ENCODE measurements at regions not wholly inside any gene's neighbourhood (a gene's known extent, or its start where the extent isn't known, plus 50 kb on each side); places are given as distances from the start of the nearest gene placed in this dataset.

- no peaks in the 10 kb centered on the region for H3K4me1 ChIP-seq (ENCODE audit: control insufficient read depth, insufficient read depth, low read length)
- H3K27me3 ChIP-seq (ENCODE audit: control insufficient read depth, insufficient read depth, low read length): no peaks in the 10 kb centered on the region
- H3K36me3 ChIP-seq (ENCODE audit: control insufficient read depth, insufficient read depth, low read length): no peaks in the 10 kb centered on the region
- H3K9ac ChIP-seq (ENCODE audit: low read depth, low read length): no peak overlapping the region
- no peak overlapping the region for H3K4me3 ChIP-seq (ENCODE audit: low read depth, low read length)
- H3K9me3 ChIP-seq (ENCODE audit: control insufficient read depth, insufficient read depth, low read length): no peaks in the 10 kb centered on the region
Measured at GRCh38 chr1:221634606-221635005, 107.3 kb downstream of the DUSP10 start.

DNA sequence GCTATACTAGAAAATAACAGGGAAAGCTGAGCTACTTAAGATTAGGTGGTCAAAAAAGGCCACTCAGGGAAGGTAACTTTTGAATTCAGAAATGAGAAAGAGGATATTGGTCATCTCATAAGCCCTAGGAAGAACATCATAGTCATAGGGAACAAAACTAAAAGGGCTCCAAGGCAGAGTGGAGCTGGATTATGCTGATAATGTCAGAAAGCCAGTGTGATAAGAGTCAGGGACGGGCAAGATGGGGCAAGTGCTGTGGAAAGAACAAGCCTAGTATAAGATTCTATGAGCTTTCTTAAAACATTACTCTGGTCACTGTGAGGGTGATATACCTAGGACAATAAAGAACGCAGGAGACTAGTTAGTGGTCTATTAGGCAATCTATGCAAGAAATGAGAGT, 106.6 kb downstream of the DUSP10 start:
- Histone ChIP-seq H3K4me3 (ENCODE audit: low read depth, low read length) (no peak overlapping the region), H3K36me3 (ENCODE audit: control insufficient read depth, insufficient read depth, low read length) (no peaks in the 10 kb centered on the region), H3K9ac (ENCODE audit: low read depth, low read length) (no peak overlapping the region), H3K4me1 (ENCODE audit: control insufficient read depth, insufficient read depth, low read length) (no peaks in the 10 kb centered on the region), H3K27me3 (ENCODE audit: control insufficient read depth, insufficient read depth, low read length) (no peaks in the 10 kb centered on the region), H3K9me3 (ENCODE audit: control insufficient read depth, insufficient read depth, low read length) (no peaks in the 10 kb centered on the region)

- Histone ChIP-seq H3K36me3 (ENCODE audit: control insufficient read depth, insufficient read depth, low read length) (no peaks in the 10 kb centered on the region), H3K27me3 (ENCODE audit: control insufficient read depth, insufficient read depth, low read length) (no peaks in the 10 kb centered on the region), H3K9me3 (ENCODE audit: control insufficient read depth, insufficient read depth, low read length) (no peaks in the 10 kb centered on the region), H3K9ac (ENCODE audit: low read depth, low read length) (no peak overlapping the region), H3K4me1 (ENCODE audit: control insufficient read depth, insufficient read depth, low read length) (no peaks in the 10 kb centered on the region), H3K4me3 (ENCODE audit: low read depth, low read length) (no peak overlapping the region)
Measured at GRCh38 chr1:221636096-221636495, 105.8 kb downstream of the DUSP10 start.

DNA sequence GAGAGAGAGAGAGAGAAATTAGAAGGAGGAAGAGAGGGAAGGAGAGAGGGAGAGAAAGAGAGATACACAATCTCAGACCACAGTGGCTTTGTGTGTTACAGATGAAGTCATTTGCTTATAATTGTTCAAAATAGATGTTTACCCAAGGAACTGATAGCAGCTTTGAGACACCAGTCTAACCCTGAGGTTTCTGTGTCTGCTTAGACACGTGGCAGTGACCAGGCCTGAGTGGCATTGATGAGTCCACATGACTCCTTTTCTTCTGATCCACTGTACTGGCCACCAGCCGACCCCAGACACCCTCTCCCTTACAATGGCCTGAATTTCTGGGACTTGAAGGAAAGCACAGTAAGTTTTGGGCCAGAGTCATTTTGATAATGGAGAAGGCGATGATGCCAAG, 104.9 kb downstream of the DUSP10 start:
- H3K9me3 ChIP-seq (ENCODE audit: control insufficient read depth, insufficient read depth, low read length): no peaks in the 10 kb centered on the region
- H3K9ac ChIP-seq (ENCODE audit: low read depth, low read length): no peak overlapping the region
- no peak overlapping the region for H3K4me3 ChIP-seq (ENCODE audit: low read depth, low read length)
- no peaks in the 10 kb centered on the region for H3K4me1 ChIP-seq (ENCODE audit: control insufficient read depth, insufficient read depth, low read length)
- no peaks in the 10 kb centered on the region for H3K36me3 ChIP-seq (ENCODE audit: control insufficient read depth, insufficient read depth, low read length)
- H3K27me3 ChIP-seq (ENCODE audit: control insufficient read depth, insufficient read depth, low read length): no peaks in the 10 kb centered on the region

- H3K4me3 ChIP-seq (ENCODE audit: low read depth, low read length): no peak overlapping the region
- H3K36me3 ChIP-seq (ENCODE audit: control insufficient read depth, insufficient read depth, low read length): no peaks in the 10 kb centered on the region
- no peaks in the 10 kb centered on the region for H3K27me3 ChIP-seq (ENCODE audit: control insufficient read depth, insufficient read depth, low read length)
- H3K4me1 ChIP-seq (ENCODE audit: control insufficient read depth, insufficient read depth, low read length): no peaks in the 10 kb centered on the region
- H3K9ac ChIP-seq (ENCODE audit: low read depth, low read length): no peak overlapping the region
- H3K9me3 ChIP-seq (ENCODE audit: control insufficient read depth, insufficient read depth, low read length): no peaks in the 10 kb centered on the region
Measured at GRCh38 chr1:221637641-221638041, 104.2 kb downstream of the DUSP10 start.

DNA sequence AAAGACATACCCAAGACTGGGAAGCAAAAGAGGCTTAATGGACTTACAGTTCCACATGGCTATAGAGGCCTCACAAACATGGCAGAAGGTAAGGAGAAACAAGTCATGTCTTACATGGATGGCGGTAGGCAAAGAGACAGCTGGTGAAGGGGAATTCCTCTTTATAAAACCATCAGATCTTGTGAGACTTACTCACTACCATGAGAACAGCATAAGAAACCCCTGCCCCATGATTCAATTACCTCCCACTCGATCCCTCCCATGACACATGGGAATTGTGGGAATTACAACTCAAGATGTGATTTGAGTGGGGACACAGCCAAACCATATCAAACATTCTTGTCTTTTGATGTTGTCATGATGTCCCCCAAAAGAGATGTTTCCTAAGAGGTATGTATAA, 103.3 kb downstream of the DUSP10 start:
- no peaks in the 10 kb centered on the region for H3K36me3 ChIP-seq (ENCODE audit: control insufficient read depth, insufficient read depth, low read length)
- no peak overlapping the region for H3K9ac ChIP-seq (ENCODE audit: low read depth, low read length)
- H3K4me1 ChIP-seq (ENCODE audit: control insufficient read depth, insufficient read depth, low read length): no peaks in the 10 kb centered on the region
- no peak overlapping the region for H3K4me3 ChIP-seq (ENCODE audit: low read depth, low read length)
- H3K27me3 ChIP-seq (ENCODE audit: control insufficient read depth, insufficient read depth, low read length): no peaks in the 10 kb centered on the region
- no peaks in the 10 kb centered on the region for H3K9me3 ChIP-seq (ENCODE audit: control insufficient read depth, insufficient read depth, low read length)

DNA sequence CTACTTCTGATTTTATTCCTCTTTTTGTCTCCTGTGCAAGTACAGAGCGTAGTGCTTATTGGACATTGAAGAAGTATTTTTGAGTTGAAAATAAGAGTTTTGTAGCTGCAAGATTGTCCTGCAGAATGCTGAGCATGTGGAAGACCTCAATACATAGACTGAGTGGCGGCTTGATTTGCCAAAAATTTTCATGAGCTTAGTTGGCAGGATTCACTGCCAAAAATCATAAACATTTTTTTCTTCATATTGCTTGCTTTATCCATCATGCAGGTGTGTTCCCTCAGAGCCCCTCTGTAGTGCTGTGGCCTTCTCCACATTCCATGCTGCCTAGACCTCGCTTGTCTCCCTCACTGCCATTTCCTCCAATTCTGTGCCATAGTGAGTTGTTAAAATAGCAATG, 100.1 kb downstream of the DUSP10 start:
- Histone ChIP-seq H3K36me3 (ENCODE audit: control insufficient read depth, insufficient read depth, low read length) (no peaks in the 10 kb centered on the region), H3K4me1 (ENCODE audit: control insufficient read depth, insufficient read depth, low read length) (peaks cover 8% of the 10 kb centered on the region), H3K9ac (ENCODE audit: low read depth, low read length) (no peak overlapping the region)

DNA sequence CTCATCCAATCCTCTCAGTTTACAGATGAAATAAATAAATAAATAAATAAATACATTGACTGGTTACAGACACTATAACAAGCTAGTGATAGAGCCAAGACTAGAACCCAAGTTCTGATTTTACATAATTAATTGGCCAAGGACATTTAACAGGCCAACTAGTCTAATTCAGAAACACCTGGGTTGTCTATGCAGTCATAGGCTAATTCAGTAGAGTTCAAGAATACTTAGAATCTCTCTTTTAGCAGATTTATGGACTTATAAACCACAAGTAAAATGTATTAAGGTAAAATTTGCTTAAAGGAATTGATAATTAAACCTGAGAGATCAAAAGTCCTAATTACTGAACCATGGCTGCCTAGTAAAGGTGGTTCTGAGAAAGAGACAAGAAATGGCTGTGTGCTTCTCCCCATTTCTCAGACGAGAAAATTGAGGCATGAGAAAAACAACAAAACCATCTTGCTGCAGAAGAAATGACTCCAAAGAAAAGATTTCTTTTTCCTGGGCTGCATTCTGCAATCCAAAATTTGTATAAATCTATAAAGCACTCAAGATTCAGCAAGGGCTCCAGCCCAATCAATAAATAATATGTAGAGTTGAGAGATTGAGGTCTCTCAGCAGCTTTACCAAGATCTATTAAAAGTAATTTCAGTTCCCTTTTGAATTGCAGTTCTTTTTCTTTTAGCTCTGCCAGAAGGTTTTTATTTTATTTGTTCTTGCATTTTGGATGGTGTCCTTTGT, 98.3 kb downstream of the DUSP10 start:
- no peak overlapping the region for H3K9ac ChIP-seq (ENCODE audit: low read depth, low read length)
- H3K9me3 ChIP-seq (ENCODE audit: control insufficient read depth, insufficient read depth, low read length): no peaks in the 10 kb centered on the region
- H3K4me3 ChIP-seq (ENCODE audit: low read depth, low read length): no peak overlapping the region
- no peaks in the 10 kb centered on the region for H3K36me3 ChIP-seq (ENCODE audit: control insufficient read depth, insufficient read depth, low read length)
- peaks cover 8% of the 10 kb centered on the region for H3K4me1 ChIP-seq (ENCODE audit: control insufficient read depth, insufficient read depth, low read length)
- no peaks in the 10 kb centered on the region for H3K27me3 ChIP-seq (ENCODE audit: control insufficient read depth, insufficient read depth, low read length)

More for the DNA sequence above, 100.1 kb downstream of the DUSP10 start:
- Histone ChIP-seq H3K4me3 (ENCODE audit: low read depth, low read length) (no peak overlapping the region), H3K27me3 (ENCODE audit: control insufficient read depth, insufficient read depth, low read length) (no peaks in the 10 kb centered on the region), H3K9me3 (ENCODE audit: control insufficient read depth, insufficient read depth, low read length) (no peaks in the 10 kb centered on the region)

DNA sequence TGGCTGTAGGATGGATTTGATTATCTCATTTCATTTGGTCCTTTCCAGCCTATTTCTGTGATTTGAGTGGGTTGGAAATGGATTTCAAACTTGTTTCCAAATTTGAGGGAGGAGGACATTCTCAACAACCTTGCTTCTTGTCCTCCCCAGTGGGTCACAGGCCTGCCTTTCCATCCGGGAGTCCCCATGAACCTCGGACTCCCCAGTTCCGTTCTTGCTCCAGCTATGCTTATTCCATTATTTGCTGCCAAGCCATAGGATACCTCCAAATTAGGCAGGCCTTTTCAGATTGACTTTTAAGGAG, 97.8 kb downstream of the DUSP10 start:
- Histone ChIP-seq H3K36me3 (ENCODE audit: control insufficient read depth, insufficient read depth, low read length) (no peaks in the 10 kb centered on the region), H3K4me3 (ENCODE audit: low read depth, low read length) (no peak overlapping the region), H3K9ac (ENCODE audit: low read depth, low read length) (no peak overlapping the region), H3K4me1 (ENCODE audit: control insufficient read depth, insufficient read depth, low read length) (peaks cover 8% of the 10 kb centered on the region), H3K9me3 (ENCODE audit: control insufficient read depth, insufficient read depth, low read length) (no peaks in the 10 kb centered on the region), H3K27me3 (ENCODE audit: control insufficient read depth, insufficient read depth, low read length) (no peaks in the 10 kb centered on the region)

- no peaks in the 10 kb centered on the region for H3K36me3 ChIP-seq (ENCODE audit: control insufficient read depth, insufficient read depth, low read length)
- peaks cover 8% of the 10 kb centered on the region for H3K4me1 ChIP-seq (ENCODE audit: control insufficient read depth, insufficient read depth, low read length)
- H3K27me3 ChIP-seq (ENCODE audit: control insufficient read depth, insufficient read depth, low read length): no peaks in the 10 kb centered on the region
- no peaks in the 10 kb centered on the region for H3K9me3 ChIP-seq (ENCODE audit: control insufficient read depth, insufficient read depth, low read length)
- no peak overlapping the region for H3K9ac ChIP-seq (ENCODE audit: low read depth, low read length)
- H3K4me3 ChIP-seq (ENCODE audit: low read depth, low read length): no peak overlapping the region
Measured at GRCh38 chr1:221644663-221645258, 97.1 kb downstream of the DUSP10 start.

DNA sequence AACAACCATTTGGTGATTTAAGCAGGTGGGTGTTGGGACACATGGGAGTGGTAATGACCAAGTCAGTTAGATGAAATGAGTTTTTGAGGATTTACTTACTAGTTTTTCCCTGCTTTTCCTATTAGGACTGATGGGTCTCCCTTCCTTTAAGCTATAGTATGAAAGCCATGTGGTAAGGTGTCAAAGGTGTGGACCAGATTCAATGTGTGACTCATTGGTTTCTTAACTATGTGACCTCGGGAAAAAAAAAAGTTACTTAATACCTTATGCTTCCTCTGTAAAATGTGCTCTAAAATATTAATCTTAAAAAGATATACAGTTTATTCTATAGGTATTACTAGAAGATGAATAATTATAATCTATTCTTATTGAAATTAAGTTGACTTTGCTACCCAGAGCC, 93.7 kb downstream of the DUSP10 start:
- no peaks in the 10 kb centered on the region for H3K9me3 ChIP-seq (ENCODE audit: control insufficient read depth, insufficient read depth, low read length)

More for the DNA sequence above, 93.7 kb downstream of the DUSP10 start:
- H3K36me3 ChIP-seq (ENCODE audit: control insufficient read depth, insufficient read depth, low read length): no peaks in the 10 kb centered on the region
- H3K4me3 ChIP-seq (ENCODE audit: low read depth, low read length): no peak overlapping the region
- no peaks in the 10 kb centered on the region for H3K27me3 ChIP-seq (ENCODE audit: control insufficient read depth, insufficient read depth, low read length)
- peaks cover 8% of the 10 kb centered on the region for H3K4me1 ChIP-seq (ENCODE audit: control insufficient read depth, insufficient read depth, low read length)
- H3K9ac ChIP-seq (ENCODE audit: low read depth, low read length): no peak overlapping the region
